HUES64 (cell line): ENCODE measurements at regions not wholly inside any gene's neighbourhood (a gene's known extent, or its start where the extent isn't known, plus 50 kb on each side); places are given as distances from the start of the nearest gene placed in this dataset.

Source experiments
- H3K27ac ChIP-seq: 2 replicates; pipeline ENCODE4 v1.7.0; 2013; ENCODE audit warnings: low read depth, low read length, inconsistent platforms
- H3K27me3 ChIP-seq: 2 replicates; pipeline ENCODE4 v1.6.1; 2013; ENCODE audit warnings: mild to moderate bottlenecking, low read length; ENCODE audit not compliant: insufficient read depth
- H3K36me3 ChIP-seq: 2 replicates; pipeline ENCODE4 v1.6.1; 2013; ENCODE audit warnings: mild to moderate bottlenecking, low read length; ENCODE audit not compliant: insufficient read depth
- H3K4me1 ChIP-seq: 2 replicates; pipeline ENCODE4 v1.6.1; 2013; ENCODE audit warnings: mild to moderate bottlenecking, low read length, moderate library complexity; ENCODE audit not compliant: insufficient read depth
- H3K4me3 ChIP-seq: 2 replicates; pipeline ENCODE4 v1.5.1; 2013; ENCODE audit warnings: mild to moderate bottlenecking, low read length, moderate library complexity
- H3K9ac ChIP-seq: 2 replicates; pipeline ENCODE4 v1.6.1; 2013; ENCODE audit warnings: mild to moderate bottlenecking, low read depth, low read length
- H3K9me3 ChIP-seq: 2 replicates; pipeline ENCODE4 v1.6.1; 2013; ENCODE audit warnings: low read depth, low read length; ENCODE audit not compliant: insufficient read depth
- WGBS: fragments of 150-250, 120-280 bp; methylation state at CpG from one replicate; pipeline ENCODE4 v1.1.7; 2013; ENCODE audit warnings: missing lambda C conversion rate; 5-methylcytosine and 5-hydroxymethylcytosine counted together

DNA sequence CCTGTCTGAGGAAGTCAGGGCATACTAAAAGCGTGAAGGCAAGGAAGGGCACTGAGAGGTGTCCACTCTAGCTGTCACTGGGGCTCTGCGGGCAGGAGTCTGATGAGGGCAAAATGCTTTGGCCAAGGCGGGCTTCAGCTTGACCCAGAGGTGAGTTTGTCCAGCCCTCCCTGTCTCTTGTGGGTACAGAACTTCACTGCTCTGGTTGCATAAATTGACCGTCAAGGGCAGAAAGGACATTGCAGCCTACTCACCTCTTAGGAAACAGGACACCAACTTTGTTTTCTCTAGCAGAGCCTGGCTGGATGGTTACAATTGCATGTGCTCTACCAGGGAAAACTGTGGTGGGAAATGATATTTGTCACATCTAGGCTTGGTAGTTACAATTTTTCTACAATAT is 170.9 kb downstream of the TMEM38B start:
- Histone ChIP-seq H3K9ac (no peak overlapping the region), H3K9me3 (no peaks in the 10 kb centered on the region), H3K4me3 (no peak overlapping the region), H3K4me1 (no peaks in the 10 kb centered on the region), H3K27me3 (no peaks in the 10 kb centered on the region), H3K36me3 (no peaks in the 10 kb centered on the region), H3K27ac (no peak overlapping the region)
- 96% methylated on average over 4 of the region's 4 CpGs for WGBS

DNA sequence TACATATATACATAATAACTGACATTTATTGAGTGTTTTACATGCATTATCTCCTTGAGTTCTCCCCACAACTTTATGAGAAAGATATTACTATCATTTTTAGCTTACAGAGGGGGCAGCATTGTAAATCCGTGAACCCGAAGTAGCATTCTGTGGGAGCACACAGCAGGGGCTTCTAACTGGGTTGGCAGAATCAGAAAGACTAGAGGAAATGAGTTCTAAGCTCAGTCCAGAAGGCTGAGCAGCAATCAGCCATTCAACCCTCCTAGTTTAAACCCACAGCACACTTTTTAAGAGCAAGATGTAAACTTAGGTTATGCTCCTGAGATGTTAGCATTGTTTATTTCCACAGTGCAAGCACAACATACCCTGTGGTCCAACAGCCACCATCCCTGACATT is 177.2 kb downstream of the TMEM38B start:
- WGBS, result 75% methylated on average over 2 of the region's 2 CpGs
- H3K27ac ChIP-seq, result no peak overlapping the region
- no peaks in the 10 kb centered on the region for H3K36me3 ChIP-seq
- H3K4me1 ChIP-seq, result no peaks in the 10 kb centered on the region
- no peak overlapping the region for H3K4me3 ChIP-seq
- no peaks in the 10 kb centered on the region for H3K27me3 ChIP-seq
- H3K9me3 ChIP-seq, result no peaks in the 10 kb centered on the region
- no peak overlapping the region for H3K9ac ChIP-seq

DNA sequence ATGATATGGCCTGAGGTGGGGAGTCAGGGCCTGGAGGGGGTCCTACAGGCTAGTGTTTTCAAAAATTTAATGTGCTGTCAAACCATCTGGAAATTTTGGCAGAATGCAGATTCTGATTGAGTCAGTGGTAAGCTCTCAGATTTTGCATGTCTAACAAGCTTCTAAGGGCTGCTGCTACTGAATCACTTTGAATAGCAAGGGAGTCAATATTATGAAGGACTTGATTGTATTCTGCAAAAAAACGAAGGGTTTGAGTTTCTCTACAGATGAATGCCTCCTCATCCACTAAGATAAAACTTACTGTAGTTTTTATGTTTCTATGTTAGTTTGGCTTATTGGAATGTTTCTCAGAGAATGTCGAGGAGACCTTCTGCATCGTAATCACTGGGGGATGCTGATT is 179.5 kb downstream of the TMEM38B start:
- Histone ChIP-seq H3K9ac (no peak overlapping the region), H3K4me3 (no peak overlapping the region), H3K27ac (no peak overlapping the region), H3K36me3 (no peaks in the 10 kb centered on the region), H3K9me3 (no peaks in the 10 kb centered on the region), H3K27me3 (no peaks in the 10 kb centered on the region), H3K4me1 (no peaks in the 10 kb centered on the region)
- 96% methylated on average over 2 of the region's 3 CpGs for WGBS

DNA sequence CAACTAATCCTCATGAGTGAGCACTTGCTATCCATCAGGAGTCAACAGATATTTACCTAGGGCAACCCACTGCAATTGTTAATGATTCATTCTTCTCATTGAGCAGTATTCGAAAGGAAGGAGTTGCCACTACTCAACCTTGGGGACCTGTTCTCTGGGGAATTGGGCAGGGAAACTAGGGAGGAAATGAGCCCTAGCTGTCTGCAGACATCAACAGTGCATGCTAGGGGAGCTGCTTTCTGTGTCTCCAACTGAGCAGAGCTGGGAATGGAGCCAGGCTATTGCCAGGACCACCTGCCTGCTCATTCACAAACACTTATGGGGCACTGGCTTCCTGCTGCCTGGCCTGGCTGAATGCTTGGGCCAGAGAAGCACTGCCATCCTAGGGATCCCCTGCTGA is 183.4 kb downstream of the TMEM38B start:
- H3K4me3 ChIP-seq, result no peak overlapping the region
- no peaks in the 10 kb centered on the region for H3K27me3 ChIP-seq
- no peak overlapping the region for H3K9ac ChIP-seq
- H3K27ac ChIP-seq, result no peak overlapping the region
- no peaks in the 10 kb centered on the region for H3K36me3 ChIP-seq
- 87% methylated on average over 1 of the region's 1 CpG for WGBS
- no peaks in the 10 kb centered on the region for H3K9me3 ChIP-seq
- no peaks in the 10 kb centered on the region for H3K4me1 ChIP-seq

DNA sequence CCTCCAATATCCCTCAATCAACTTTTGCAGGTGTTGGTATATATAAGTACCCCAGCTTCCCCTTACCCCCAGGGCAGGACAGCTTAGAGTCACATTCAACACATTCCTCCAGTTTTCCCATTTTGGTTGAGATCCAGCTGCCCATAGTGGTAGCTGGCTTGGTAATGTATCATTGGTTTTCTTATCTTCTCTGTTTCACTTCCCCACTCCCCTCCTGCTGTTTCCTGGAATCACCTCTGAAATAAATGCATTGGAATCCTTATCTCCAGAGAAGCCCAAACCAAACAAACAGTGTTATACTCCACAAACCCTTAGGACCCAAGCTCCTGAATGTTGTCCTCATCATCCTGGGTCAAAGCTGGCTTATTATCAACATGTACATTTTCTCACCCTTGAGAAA is 184.8 kb downstream of the TMEM38B start:
- Histone ChIP-seq H3K9ac (no peak overlapping the region), H3K27me3 (no peaks in the 10 kb centered on the region), H3K4me3 (no peak overlapping the region), H3K4me1 (no peaks in the 10 kb centered on the region), H3K27ac (no peak overlapping the region), H3K36me3 (no peaks in the 10 kb centered on the region), H3K9me3 (no peaks in the 10 kb centered on the region)

DNA sequence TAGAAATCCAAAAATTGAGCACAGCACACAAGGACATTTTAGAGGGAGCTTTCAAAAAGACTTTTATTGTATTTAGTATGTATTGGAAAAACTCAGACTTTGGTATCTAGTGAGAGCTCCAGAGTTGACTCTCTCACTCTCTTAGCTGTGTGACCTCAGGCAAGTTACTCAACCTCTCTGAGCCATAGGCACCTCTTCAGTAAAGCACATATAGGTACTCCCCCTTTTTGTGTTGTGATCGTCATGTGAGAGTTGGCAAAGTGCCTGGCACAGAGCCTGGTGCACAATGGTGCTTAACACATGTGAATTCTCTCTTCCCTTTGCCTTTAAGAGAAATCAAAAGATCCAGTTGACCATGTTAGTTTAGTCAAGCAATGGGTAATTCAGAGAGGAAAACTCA is 186.2 kb downstream of the TMEM38B start:
- Histone ChIP-seq H3K9me3 (no peaks in the 10 kb centered on the region), H3K27me3 (no peaks in the 10 kb centered on the region), H3K36me3 (no peaks in the 10 kb centered on the region), H3K4me1 (no peaks in the 10 kb centered on the region), H3K9ac (no peak overlapping the region), H3K4me3 (no peak overlapping the region), H3K27ac (no peak overlapping the region)
- WGBS, result 100% methylated on average over 1 of the region's 1 CpG

DNA sequence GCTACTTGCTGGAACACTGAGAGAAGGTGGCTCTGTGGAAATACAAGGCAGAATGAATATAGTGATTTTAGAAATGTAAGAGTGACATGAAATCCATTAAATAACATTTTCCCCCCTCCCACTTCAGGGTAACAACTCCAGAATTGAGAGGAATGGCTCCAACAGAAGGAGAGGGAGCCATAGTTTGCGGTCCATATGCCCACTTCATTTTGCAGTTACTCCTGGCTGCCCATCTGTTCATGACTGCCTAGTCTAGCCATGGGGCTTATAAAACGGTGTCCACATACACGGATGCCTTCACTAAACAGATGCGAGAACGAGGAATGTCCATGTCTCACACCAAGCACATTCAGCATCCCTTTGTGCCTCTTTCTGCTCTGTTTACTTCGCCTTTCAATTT is 186.7 kb downstream of the TMEM38B start:
- Histone ChIP-seq H3K4me3 (no peak overlapping the region), H3K27me3 (no peaks in the 10 kb centered on the region), H3K27ac (no peak overlapping the region), H3K4me1 (no peaks in the 10 kb centered on the region), H3K9me3 (no peaks in the 10 kb centered on the region), H3K9ac (no peak overlapping the region), H3K36me3 (no peaks in the 10 kb centered on the region)
- 98% methylated on average over 5 of the region's 6 CpGs for WGBS

DNA sequence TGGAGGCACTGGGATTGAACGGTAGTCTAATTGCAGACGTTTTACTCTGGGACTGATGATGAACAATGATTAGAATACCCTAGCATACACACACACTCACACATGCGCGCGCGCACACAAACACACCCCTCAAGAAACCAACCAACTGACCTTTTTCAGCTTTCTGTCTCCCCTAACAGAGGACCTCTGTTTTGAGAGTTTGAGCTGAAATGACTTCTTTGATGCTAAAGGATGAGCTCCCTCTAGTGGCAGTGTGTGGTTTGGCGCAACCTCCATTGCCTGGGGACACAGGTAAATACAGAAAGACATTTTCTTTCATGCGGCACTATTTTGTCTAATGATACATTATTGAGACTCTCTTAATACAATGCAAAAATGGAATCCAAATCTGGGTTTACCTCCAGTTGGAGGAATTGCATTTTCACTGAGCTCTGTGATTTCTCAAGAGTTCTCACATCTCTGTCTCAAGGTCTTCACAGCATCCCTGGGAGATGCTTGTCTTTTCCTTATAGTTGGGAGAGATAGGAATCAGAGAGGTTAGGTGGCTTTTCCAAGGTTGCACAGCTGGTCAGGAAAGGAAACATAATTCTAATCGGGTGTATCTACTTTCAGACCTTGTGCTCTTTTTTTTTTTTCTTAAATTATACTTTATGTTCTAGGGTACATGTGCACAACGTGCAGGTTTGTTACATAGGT is 187.5 kb downstream of the TMEM38B start:
- H3K4me1 ChIP-seq, result no peaks in the 10 kb centered on the region
- no peak overlapping the region for H3K4me3 ChIP-seq

DNA sequence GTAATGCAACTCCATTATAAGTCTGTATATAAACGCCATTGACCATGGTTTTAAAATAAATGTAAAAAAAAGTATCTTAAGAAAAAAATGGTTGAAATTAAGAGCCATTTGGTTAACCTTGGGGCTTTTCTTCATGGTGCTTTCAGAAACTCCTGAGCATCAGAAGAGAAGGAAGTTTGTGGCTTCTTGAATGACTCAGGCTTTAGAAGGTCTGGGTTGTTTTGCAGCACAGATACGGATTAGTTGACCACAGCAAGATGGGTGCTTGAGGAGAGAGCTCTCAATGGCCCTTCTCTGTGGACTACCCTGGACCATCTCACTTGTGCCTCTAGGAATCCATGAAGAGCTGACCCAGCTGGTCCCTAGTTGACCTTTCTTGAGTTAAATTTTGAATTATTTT is 189.5 kb downstream of the TMEM38B start:
- H3K9ac ChIP-seq, result no peak overlapping the region

More for the DNA sequence above, 187.5 kb downstream of the TMEM38B start:
- Histone ChIP-seq H3K36me3 (no peaks in the 10 kb centered on the region), H3K9ac (no peak overlapping the region), H3K9me3 (no peaks in the 10 kb centered on the region), H3K27ac (no peak overlapping the region), H3K27me3 (no peaks in the 10 kb centered on the region)
- 57% methylated on average over 9 of the region's 10 CpGs for WGBS

DNA sequence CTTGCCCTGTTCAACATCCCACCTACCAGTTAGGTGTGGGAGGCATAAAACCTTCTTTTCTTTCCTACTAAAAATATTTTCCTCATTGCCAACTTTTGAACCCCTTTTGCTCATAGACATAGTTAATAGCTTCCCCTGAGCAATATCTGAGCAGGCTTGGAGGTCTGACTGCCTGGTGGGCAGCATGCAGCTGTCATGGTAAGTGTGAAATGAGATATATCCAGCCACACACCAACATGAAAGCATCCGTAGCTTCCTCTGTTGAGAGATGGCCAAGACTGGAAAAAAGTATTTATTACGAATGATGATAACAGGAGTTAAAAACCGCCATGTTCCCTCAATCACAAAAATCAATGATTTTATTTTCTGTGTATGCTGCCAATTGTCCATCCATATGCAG is 190.1 kb downstream of the TMEM38B start:
- WGBS, result 100% methylated on average over 1 of the region's 3 CpGs
- no peak overlapping the region for H3K27ac ChIP-seq
- no peak overlapping the region for H3K4me3 ChIP-seq
- H3K9ac ChIP-seq, result no peak overlapping the region
- H3K4me1 ChIP-seq, result no peaks in the 10 kb centered on the region
- no peaks in the 10 kb centered on the region for H3K9me3 ChIP-seq
- H3K36me3 ChIP-seq, result no peaks in the 10 kb centered on the region
- H3K27me3 ChIP-seq, result no peaks in the 10 kb centered on the region

More for the DNA sequence above, 189.5 kb downstream of the TMEM38B start:
- H3K4me1 ChIP-seq, result no peaks in the 10 kb centered on the region
- no peak overlapping the region for H3K27ac ChIP-seq
- no peak overlapping the region for H3K4me3 ChIP-seq
- H3K36me3 ChIP-seq, result no peaks in the 10 kb centered on the region
- H3K27me3 ChIP-seq, result no peaks in the 10 kb centered on the region
- WGBS, result 93% methylated on average over 2 of the region's 2 CpGs
- no peaks in the 10 kb centered on the region for H3K9me3 ChIP-seq

DNA sequence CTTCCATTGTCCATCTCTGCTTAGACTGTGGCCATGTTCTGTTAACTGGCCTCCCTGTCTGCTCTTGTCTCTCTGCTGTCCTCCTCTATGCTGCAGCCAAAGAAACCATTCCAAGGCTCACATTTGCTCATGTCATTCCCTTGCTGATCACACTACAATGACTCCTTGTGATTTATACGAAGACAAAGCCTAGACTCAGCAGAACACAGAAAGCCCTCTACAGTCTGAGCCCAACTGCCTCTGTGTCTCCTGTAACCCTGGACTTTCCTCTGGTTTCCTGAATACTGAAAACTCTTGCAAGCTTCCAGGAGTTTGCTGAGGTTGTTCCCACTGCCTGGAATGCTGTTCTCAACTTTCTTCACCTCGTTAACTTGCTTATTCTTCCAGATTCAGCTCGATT is 191.8 kb downstream of the TMEM38B start:
- Histone ChIP-seq H3K4me3 (no peak overlapping the region), H3K36me3 (no peaks in the 10 kb centered on the region), H3K9me3 (no peaks in the 10 kb centered on the region), H3K9ac (no peak overlapping the region), H3K27ac (no peak overlapping the region), H3K4me1 (no peaks in the 10 kb centered on the region; the same call in 1 of the 2 replicates), H3K27me3 (no peaks in the 10 kb centered on the region)
- WGBS, result 88% methylated on average over 3 of the region's 3 CpGs

DNA sequence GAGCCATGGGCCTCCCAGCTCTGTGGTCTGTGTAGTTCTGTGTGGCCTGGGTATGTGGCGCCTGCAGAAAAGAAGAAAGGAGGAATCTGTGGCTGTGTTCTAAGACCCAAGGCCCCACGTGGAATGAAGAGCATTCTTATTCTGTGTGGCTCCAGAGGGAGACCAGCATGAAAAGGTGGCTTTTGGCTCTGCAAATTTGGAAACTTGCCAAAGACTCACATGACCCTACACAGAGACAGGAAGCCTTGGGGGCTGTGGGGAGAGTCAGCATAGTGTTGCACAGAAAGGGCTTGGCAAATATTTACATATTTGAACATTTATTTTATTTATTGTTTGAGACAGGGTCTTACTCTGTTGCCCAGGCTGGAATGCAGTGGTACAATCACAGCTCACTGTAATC is 193.3 kb downstream of the TMEM38B start:
- Histone ChIP-seq H3K4me1 (no peaks in the 10 kb centered on the region; the same call in 1 of the 2 replicates), H3K36me3 (no peaks in the 10 kb centered on the region), H3K9me3 (no peaks in the 10 kb centered on the region), H3K9ac (no peak overlapping the region), H3K4me3 (no peak overlapping the region), H3K27ac (no peak overlapping the region), H3K27me3 (no peaks in the 10 kb centered on the region)
- 63% methylated on average over 2 of the region's 2 CpGs for WGBS
